AG09309 (cell line): ENCODE measurements at regions not wholly inside any gene's neighbourhood (a gene's known extent, or its start where the extent isn't known, plus 50 kb on each side); places are given as distances from the start of the nearest gene placed in this dataset.

Experiments
- DNase-seq: peaks from one replicate; pipeline ENCODE4 v3.0.0-alpha.2; 2010; ENCODE audit warnings: low read depth
- H3K4me3 ChIP-seq: 2 replicates; pipeline ENCODE4 v1.5.1; 2011; ENCODE audit warnings: mild to moderate bottlenecking, low read depth, low read length, moderate library complexity; ENCODE audit not compliant: control insufficient read depth
- TF ChIP-seq, protein P1 (sequence below): IDR thresholded peaks from 2 replicates; pipeline ENCODE4 v1.5.1; 2011; ENCODE audit warnings: mild to moderate bottlenecking, low read depth, low read length, inconsistent platforms; ENCODE audit not compliant: insufficient read depth, control insufficient read depth; ENCODE audit errors: missing control alignments

GRCh38 chr12:83537428-83538053, 850.8 kb downstream of the TMTC2 start:
- TF ChIP-seq, protein P1, sequence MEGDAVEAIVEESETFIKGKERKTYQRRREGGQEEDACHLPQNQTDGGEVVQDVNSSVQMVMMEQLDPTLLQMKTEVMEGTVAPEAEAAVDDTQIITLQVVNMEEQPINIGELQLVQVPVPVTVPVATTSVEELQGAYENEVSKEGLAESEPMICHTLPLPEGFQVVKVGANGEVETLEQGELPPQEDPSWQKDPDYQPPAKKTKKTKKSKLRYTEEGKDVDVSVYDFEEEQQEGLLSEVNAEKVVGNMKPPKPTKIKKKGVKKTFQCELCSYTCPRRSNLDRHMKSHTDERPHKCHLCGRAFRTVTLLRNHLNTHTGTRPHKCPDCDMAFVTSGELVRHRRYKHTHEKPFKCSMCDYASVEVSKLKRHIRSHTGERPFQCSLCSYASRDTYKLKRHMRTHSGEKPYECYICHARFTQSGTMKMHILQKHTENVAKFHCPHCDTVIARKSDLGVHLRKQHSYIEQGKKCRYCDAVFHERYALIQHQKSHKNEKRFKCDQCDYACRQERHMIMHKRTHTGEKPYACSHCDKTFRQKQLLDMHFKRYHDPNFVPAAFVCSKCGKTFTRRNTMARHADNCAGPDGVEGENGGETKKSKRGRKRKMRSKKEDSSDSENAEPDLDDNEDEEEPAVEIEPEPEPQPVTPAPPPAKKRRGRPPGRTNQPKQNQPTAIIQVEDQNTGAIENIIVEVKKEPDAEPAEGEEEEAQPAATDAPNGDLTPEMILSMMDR: no peak
- peak; percentile 4 for DNase-seq
- no peak overlapping the region for H3K4me3 ChIP-seq

DNA sequence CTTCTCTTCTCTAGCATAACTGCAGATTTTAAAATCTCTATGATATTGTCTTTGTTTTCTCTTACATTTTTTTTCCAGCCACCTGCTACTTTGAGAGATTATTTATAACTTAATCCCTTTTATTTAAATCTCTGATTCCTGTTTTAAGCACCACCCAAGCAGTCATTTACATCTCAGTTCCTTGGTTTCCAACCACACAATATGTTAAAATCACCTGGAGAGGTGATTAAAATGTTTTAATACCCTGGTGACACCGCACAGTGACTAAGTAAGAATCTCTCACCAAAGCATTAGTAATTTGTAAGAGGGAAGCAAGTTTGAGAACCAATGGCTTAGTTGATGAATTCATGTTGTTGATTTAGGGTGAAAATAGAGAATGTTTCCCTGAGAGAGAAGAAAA, 849.8 kb downstream of the TMTC2 start:
- TF ChIP-seq, protein P1: no peak
- no peak for DNase-seq
- H3K4me3 ChIP-seq: no peak overlapping the region

DNA sequence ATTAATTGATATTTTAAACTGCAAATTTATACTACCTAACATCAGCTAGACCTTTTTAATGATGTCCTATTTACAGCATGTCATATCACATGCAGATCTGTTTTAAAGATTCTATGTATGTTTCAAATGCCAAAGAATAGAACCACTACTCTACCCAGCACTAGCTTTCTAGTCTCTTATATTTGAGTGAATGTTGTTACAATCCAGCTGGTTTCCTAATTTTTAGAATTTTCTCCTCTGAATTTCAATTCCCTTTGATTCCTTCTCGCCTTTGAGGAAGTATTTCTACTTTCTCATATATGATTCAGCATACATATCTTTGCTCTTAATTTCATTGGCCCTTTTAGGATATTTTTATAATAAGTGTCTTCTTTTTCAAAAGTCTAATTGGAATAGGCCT, 841.9 kb downstream of the TMTC2 start:
- no peak for DNase-seq
- no peak overlapping the region for H3K4me3 ChIP-seq
- TF ChIP-seq, protein P1: no peak

GRCh38 chr12:83527810-83528209, 841.1 kb downstream of the TMTC2 start:
- no peak overlapping the region for H3K4me3 ChIP-seq
- DNase-seq: no peak
- TF ChIP-seq, protein P1: no peak

GRCh38 chr12:83515306-83516026, 828.8 kb downstream of the TMTC2 start:
- TF ChIP-seq, protein P1: no peak
- no peak for DNase-seq

GRCh38 chr12:83514372-83514771, 827.7 kb downstream of the TMTC2 start:
- no peak for DNase-seq
- TF ChIP-seq, protein P1: no peak
- H3K4me3 ChIP-seq: no peak overlapping the region

More at GRCh38 chr12:83515306-83516026, 828.8 kb downstream of the TMTC2 start:
- H3K4me3 ChIP-seq: no peak overlapping the region
